HEK293 (cell line): ENCODE measurements at regions not wholly inside any gene's neighbourhood (a gene's known extent, or its start where the extent isn't known, plus 50 kb on each side); places are given as distances from the start of the nearest gene placed in this dataset.

Experiments used
- CTCF ChIA-PET: fragments of 350-600 bp; formaldehyde crosslinking; extraction: SDS; loops from one replicate; lab custom pipeline; 2021; ENCODE audit warnings: antibody characterized with exemption; lab: Yijun Ruan, JAX
- POLR2A ChIA-PET: fragments of 300-600 bp; formaldehyde crosslinking; extraction: SDS; loops from one replicate; lab custom pipeline; 2020; ENCODE audit warnings: antibody characterized with exemption, inconsistent platforms; lab: Yijun Ruan, JAX
- H3K27ac ChIP-seq: fragments of 200-500 bp; sonication (Bioruptor generic); 2 replicates; pipeline ENCODE4 v1.5.1; 2014; ENCODE audit warnings: low read depth, low read length, control low read depth, inconsistent platforms; ENCODE audit errors: extremely low read depth
- H3K36me3 ChIP-seq, 2 experiments: fragments of 200-500 bp in 1 of 2; sonication (Bioruptor generic) in 1 of 2; 1 replicate in 1 of 2; 2 replicates in 1 of 2; pipeline ENCODE4 v1.5.1; 2014 to 2017; ENCODE audit warnings: inconsistent platforms in 2 of 2, low read length in 2 of 2; ENCODE audit not compliant: control insufficient read depth in 2 of 2, insufficient read depth in 1 of 2
- H3K4me1 ChIP-seq: fragments of 200-500 bp; sonication (Bioruptor generic); 2 replicates; pipeline ENCODE4 v1.5.1; 2014; ENCODE audit warnings: mild to moderate bottlenecking, low read length, inconsistent platforms; ENCODE audit not compliant: control insufficient read depth, insufficient read depth
- H3K4me3 ChIP-seq: 2 replicates; pipeline ENCODE4 v1.5.1; 2011; ENCODE audit warnings: low read depth, mild to moderate bottlenecking, control low read depth, low read length, moderate library complexity
- H3K9me3 ChIP-seq: fragments of 200-500 bp; sonication (Bioruptor generic); 2 replicates; pipeline ENCODE4 v1.5.1; 2014; ENCODE audit warnings: low read depth, low read length, inconsistent platforms; ENCODE audit not compliant: control insufficient read depth, insufficient read depth
- GFI1B ChIP-seq: fragments of 450-650 bp; formaldehyde crosslinking; IDR thresholded peaks from 2 replicates; pipeline ENCODE4 v1.5.1; 2016; ENCODE audit warnings: missing biosample characterization, missing genetic modification characterization
- KLF10 ChIP-seq: fragments of 450-650 bp; IDR thresholded peaks from 2 replicates; pipeline ENCODE4 v1.5.1; 2018; ENCODE audit warnings: missing biosample characterization, mild to moderate bottlenecking, missing genetic modification characterization
- REST ChIP-seq: fragments of 450-650 bp; formaldehyde crosslinking; IDR thresholded peaks from 2 replicates; pipeline ENCODE4 v1.5.1; 2016; ENCODE audit warnings: missing biosample characterization, missing genetic modification characterization
- SETDB1 ChIP-seq: IDR thresholded peaks from one replicate; pipeline ENCODE4 v1.6.1; 2017; ENCODE audit warnings: mild to moderate bottlenecking, low read length, moderate library complexity, mixed read lengths; ENCODE audit not compliant: insufficient read length
- SP2 ChIP-seq: fragments of 450-650 bp; formaldehyde crosslinking; IDR thresholded peaks from 2 replicates; pipeline ENCODE4 v1.5.1; 2016; ENCODE audit warnings: missing biosample characterization, missing genetic modification characterization
- SP7 ChIP-seq: fragments of 450-650 bp; formaldehyde crosslinking; IDR thresholded peaks from 2 replicates; pipeline ENCODE4 v1.5.1; 2016; ENCODE audit warnings: missing biosample characterization, missing genetic modification characterization
- YY1 ChIP-seq: fragments of 450-650 bp; formaldehyde crosslinking; IDR thresholded peaks from 2 replicates; pipeline ENCODE4 v1.5.1; 2018; ENCODE audit warnings: missing biosample characterization, missing genetic modification characterization
- ZBTB21 ChIP-seq: fragments of 450-650 bp; formaldehyde crosslinking; IDR thresholded peaks from 2 replicates; pipeline ENCODE4 v1.5.1; 2017; ENCODE audit warnings: missing biosample characterization, missing genetic modification characterization
- ZFHX2 ChIP-seq: fragments of 450-650 bp; formaldehyde crosslinking; conservative IDR thresholded peaks from 2 replicates; pipeline ENCODE4 v1.5.1; 2016; ENCODE audit warnings: missing biosample characterization, missing genetic modification characterization
- ZNF175 ChIP-seq: fragments of 450-650 bp; formaldehyde crosslinking; IDR thresholded peaks from 2 replicates; pipeline ENCODE4 v1.5.1; 2016; ENCODE audit warnings: missing biosample characterization, missing genetic modification characterization
- ZNF211 ChIP-seq: fragments of 450-650 bp; formaldehyde crosslinking; IDR thresholded peaks from 2 replicates; pipeline ENCODE4 v1.5.1; 2016; ENCODE audit warnings: low read depth, missing biosample characterization, missing genetic modification characterization
- ZNF214 ChIP-seq: fragments of 450-650 bp; formaldehyde crosslinking; IDR thresholded peaks from 2 replicates; pipeline ENCODE4 v1.5.1; 2017; ENCODE audit warnings: missing biosample characterization, mild to moderate bottlenecking, missing genetic modification characterization, borderline replicate concordance
- ZNF266 ChIP-seq: fragments of 450-650 bp; formaldehyde crosslinking; IDR thresholded peaks from 2 replicates; pipeline ENCODE4 v1.5.1; 2016; ENCODE audit warnings: missing biosample characterization, missing genetic modification characterization, low read depth
- ZNF280D ChIP-seq: fragments of 450-650 bp; formaldehyde crosslinking; IDR thresholded peaks from 2 replicates; pipeline ENCODE4 v1.5.1; 2016; ENCODE audit warnings: missing biosample characterization, missing genetic modification characterization
- ZNF292 ChIP-seq: fragments of 450-650 bp; formaldehyde crosslinking; IDR thresholded peaks from 2 replicates; pipeline ENCODE4 v1.5.1; 2016; ENCODE audit warnings: low read depth, missing biosample characterization, missing genetic modification characterization, borderline replicate concordance
- ZNF366 ChIP-seq: fragments of 450-650 bp; formaldehyde crosslinking; conservative IDR thresholded peaks from 2 replicates; pipeline ENCODE4 v1.5.1; 2016; ENCODE audit warnings: missing biosample characterization, missing genetic modification characterization
- ZNF433 ChIP-seq: fragments of 450-650 bp; formaldehyde crosslinking; IDR thresholded peaks from 2 replicates; pipeline ENCODE4 v1.5.1; 2016; ENCODE audit warnings: missing biosample characterization, missing genetic modification characterization, low read depth
- ZNF544 ChIP-seq: fragments of 450-650 bp; formaldehyde crosslinking; IDR thresholded peaks from 2 replicates; pipeline ENCODE4 v1.5.0; 2017; ENCODE audit warnings: missing biosample characterization, missing genetic modification characterization
- ZNF555 ChIP-seq: fragments of 450-650 bp; formaldehyde crosslinking; conservative IDR thresholded peaks from 2 replicates; pipeline ENCODE4 v1.5.1; 2017; ENCODE audit warnings: missing biosample characterization, mild to moderate bottlenecking, missing genetic modification characterization, inconsistent platforms
- ZNF571 ChIP-seq: fragments of 450-650 bp; formaldehyde crosslinking; IDR thresholded peaks from 2 replicates; pipeline ENCODE4 v1.5.0; 2017; ENCODE audit warnings: missing biosample characterization, missing genetic modification characterization
- ZNF580 ChIP-seq: fragments of 450-650 bp; formaldehyde crosslinking; IDR thresholded peaks from 2 replicates; pipeline ENCODE4 v1.5.1; 2016; ENCODE audit warnings: missing biosample characterization, missing genetic modification characterization
- ZNF621 ChIP-seq: fragments of 450-650 bp; formaldehyde crosslinking; IDR thresholded peaks from 2 replicates; pipeline ENCODE4 v1.5.1; 2017; ENCODE audit warnings: missing biosample characterization, missing genetic modification characterization
- ZNF624 ChIP-seq: fragments of 450-650 bp; formaldehyde crosslinking; IDR thresholded peaks from 2 replicates; pipeline ENCODE4 v1.5.1; 2017; ENCODE audit warnings: missing biosample characterization, missing genetic modification characterization
- ZNF785 ChIP-seq: fragments of 450-650 bp; formaldehyde crosslinking; IDR thresholded peaks from 2 replicates; pipeline ENCODE4 v1.5.1; 2016; ENCODE audit warnings: missing biosample characterization, missing genetic modification characterization
- ZNF830 ChIP-seq: fragments of 450-650 bp; IDR thresholded peaks from 2 replicates; pipeline ENCODE4 v1.5.0; 2018; ENCODE audit warnings: missing biosample characterization, missing genetic modification characterization, low read depth, mild to moderate bottlenecking, moderate library complexity

- no peak for TF ChIP-seq ZFHX2 (tag by site-specific recombination)
- TF ChIP-seq ZNF280D, result no peak
- no peak for TF ChIP-seq ZNF266 (tag by site-specific recombination)
- no peak for TF ChIP-seq YY1 (tag by site-specific recombination)
- no peak for TF ChIP-seq ZNF555
- TF ChIP-seq GFI1B, result no peak
- no peak for TF ChIP-seq ZNF292 (tag by site-specific recombination)
- TF ChIP-seq ZNF830 (tag by site-specific recombination), result no peak
- no peak for TF ChIP-seq ZNF580 (tag by site-specific recombination)
- no peak for TF ChIP-seq ZNF544 (tag by site-specific recombination)
- no peak for TF ChIP-seq ZNF175 (tag by site-specific recombination)
- TF ChIP-seq ZNF366 (tag by site-specific recombination), result no peak
- TF ChIP-seq, all 188 proteins: peak for 0
- Histone ChIP-seq H3K27ac (no peak overlapping the region), H3K4me1 (no peaks in the 10 kb centered on the region), H3K36me3 (no peaks in the 10 kb centered on the region), H3K9me3 (no peaks in the 10 kb centered on the region), H3K4me3 (no peak overlapping the region)
- POLR2A ChIA-PET, result no interaction called here
- CTCF ChIA-PET, result no interaction called here
Measured at GRCh38 chr18:47331026-47331425, 79.6 kb upstream of the SKOR2 start.

GRCh38 chr18:47323158-47323557, 71.7 kb upstream of the SKOR2 start:
- H3K36me3 ChIP-seq, result no peaks in the 10 kb centered on the region
- no peaks in the 10 kb centered on the region for H3K4me1 ChIP-seq
- no peak overlapping the region for H3K4me3 ChIP-seq
- ChIA-PET POLR2A (no interaction called here), CTCF (no interaction called here)
- H3K9me3 ChIP-seq, result no peaks in the 10 kb centered on the region
- H3K27ac ChIP-seq, result no peak overlapping the region
- TF ChIP-seq ZNF785 (tag by site-specific recombination) (no peak), SP2 (tag by site-specific recombination) (no peak), ZNF433 (tag by site-specific recombination) (no peak), ZFHX2 (tag by site-specific recombination) (no peak), SETDB1 (peak; percentile 54)

- no peak for TF ChIP-seq ZNF624
- no peak for TF ChIP-seq ZNF214 (tag by site-specific recombination)
- no peak for TF ChIP-seq ZNF433 (tag by site-specific recombination)
- no peak for TF ChIP-seq REST (tag by site-specific recombination)
- no peak for TF ChIP-seq ZBTB21 (tag by site-specific recombination)
- TF ChIP-seq ZNF621 (tag by site-specific recombination), result no peak
- no peak for TF ChIP-seq SP7 (tag by site-specific recombination)
- no peak for TF ChIP-seq ZNF211 (tag by site-specific recombination)
- TF ChIP-seq KLF10, result no peak
- no peak for TF ChIP-seq ZNF571
Measured at GRCh38 chr18:47321815-47322214, 70.4 kb upstream of the SKOR2 start.

More at GRCh38 chr18:47321815-47322214, 70.4 kb upstream of the SKOR2 start:
- Histone ChIP-seq H3K36me3 (no peaks in the 10 kb centered on the region), H3K4me3 (no peak overlapping the region), H3K9me3 (no peaks in the 10 kb centered on the region), H3K27ac (no peak overlapping the region), H3K4me1 (no peaks in the 10 kb centered on the region)
- ChIA-PET CTCF (interaction anchor here (1.0 kb wide), 1 partner anchor 15 kb away, joined by 3 read pairs; no protein-coding TSS in a partner anchor), POLR2A (no interaction called here)
